ENCODE measurements at regions not wholly inside any gene's neighbourhood (a gene's known extent, or its start where the extent isn't known, plus 50 kb on each side); places are given as distances from the start of the nearest gene placed in this dataset.

DNA sequence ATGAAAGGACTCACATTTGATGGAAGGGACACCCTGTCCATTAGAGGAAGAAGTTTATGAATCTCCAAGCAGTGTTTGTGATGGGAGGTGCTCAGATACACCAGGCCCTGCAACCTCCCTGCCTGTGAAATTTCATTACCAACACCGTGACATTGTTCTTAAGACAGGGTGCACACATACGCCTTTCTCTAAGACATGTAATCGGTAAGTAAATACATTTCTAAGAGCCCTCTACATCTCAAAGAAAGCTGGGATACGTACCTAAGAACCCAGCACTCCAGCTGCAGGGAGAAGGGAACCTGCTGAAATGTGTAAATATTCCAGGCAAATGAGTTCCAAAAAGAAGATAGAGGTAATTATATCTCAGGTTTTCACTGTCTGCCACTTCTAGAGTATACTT, 125.0 kb upstream of the APC start:
- Mint-ChIP-seq H3K9me3 (no peaks in the 10 kb centered on the region), H3K27ac (ENCODE audit: unreplicated experiment) (no peak overlapping the region), H3K27me3 (ENCODE audit: low read depth) (no peaks in the 10 kb centered on the region), H3K4me3 (no peak overlapping the region), H3K4me1 (no peaks in the 10 kb centered on the region), H3K36me3 (ENCODE audit: low read depth) (no peaks in the 10 kb centered on the region)
- DNase-seq (ENCODE audit: low read depth, low spot score), result no peak
- TF ChIP-seq, protein P1, sequence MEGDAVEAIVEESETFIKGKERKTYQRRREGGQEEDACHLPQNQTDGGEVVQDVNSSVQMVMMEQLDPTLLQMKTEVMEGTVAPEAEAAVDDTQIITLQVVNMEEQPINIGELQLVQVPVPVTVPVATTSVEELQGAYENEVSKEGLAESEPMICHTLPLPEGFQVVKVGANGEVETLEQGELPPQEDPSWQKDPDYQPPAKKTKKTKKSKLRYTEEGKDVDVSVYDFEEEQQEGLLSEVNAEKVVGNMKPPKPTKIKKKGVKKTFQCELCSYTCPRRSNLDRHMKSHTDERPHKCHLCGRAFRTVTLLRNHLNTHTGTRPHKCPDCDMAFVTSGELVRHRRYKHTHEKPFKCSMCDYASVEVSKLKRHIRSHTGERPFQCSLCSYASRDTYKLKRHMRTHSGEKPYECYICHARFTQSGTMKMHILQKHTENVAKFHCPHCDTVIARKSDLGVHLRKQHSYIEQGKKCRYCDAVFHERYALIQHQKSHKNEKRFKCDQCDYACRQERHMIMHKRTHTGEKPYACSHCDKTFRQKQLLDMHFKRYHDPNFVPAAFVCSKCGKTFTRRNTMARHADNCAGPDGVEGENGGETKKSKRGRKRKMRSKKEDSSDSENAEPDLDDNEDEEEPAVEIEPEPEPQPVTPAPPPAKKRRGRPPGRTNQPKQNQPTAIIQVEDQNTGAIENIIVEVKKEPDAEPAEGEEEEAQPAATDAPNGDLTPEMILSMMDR (conservative IDR thresholded peaks at IDR 0.05), result no peak

DNA sequence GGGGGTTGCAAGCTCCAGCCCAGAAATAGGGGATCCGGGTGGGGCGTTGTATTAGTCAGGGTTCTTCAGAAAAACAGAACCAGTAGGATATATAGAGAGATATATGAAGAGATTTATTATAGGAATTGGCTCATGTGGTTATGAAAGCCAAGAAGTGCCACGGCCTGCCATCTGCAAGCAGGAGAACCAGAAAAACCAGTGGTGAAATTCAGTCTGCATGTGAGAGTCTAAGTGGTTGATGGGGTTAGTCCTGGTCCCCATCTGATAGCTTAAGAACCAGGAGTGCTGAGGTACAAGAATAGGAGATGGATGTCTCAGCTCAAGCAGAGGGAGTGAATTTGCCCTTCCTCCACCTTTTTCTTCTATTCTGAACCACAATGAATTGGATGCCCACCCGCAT, 123.4 kb upstream of the APC start:
- TF ChIP-seq, protein P1 (conservative IDR thresholded peaks at IDR 0.05), result no peak
- DNase-seq (ENCODE audit: low read depth, low spot score), result no peak
- Mint-ChIP-seq H3K9me3 (no peaks in the 10 kb centered on the region), H3K36me3 (ENCODE audit: low read depth) (no peaks in the 10 kb centered on the region), H3K4me3 (no peak overlapping the region), H3K27me3 (ENCODE audit: low read depth) (no peaks in the 10 kb centered on the region), H3K27ac (ENCODE audit: unreplicated experiment) (no peak overlapping the region), H3K4me1 (no peaks in the 10 kb centered on the region)

DNA sequence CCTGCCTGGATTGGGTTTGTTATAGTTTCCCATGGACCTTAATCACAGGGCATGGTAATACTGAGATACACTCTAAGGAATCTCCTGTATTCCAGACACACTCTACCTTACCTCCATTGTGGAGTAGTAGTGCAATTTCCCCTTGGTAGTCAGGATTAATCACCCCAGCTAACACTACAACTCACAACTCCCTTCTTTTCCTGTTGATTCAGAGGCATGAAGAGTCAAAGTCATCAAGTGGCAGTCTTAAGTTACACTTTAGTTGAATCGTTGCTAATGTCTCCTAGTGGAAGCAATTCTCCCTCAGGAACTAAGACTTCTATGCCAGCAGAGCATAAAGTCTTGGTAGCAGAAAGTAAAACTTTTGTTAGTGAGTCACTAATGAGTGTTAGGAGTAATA, 122.7 kb upstream of the APC start:
- H3K27me3 Mint-ChIP-seq (ENCODE audit: low read depth), result no peaks in the 10 kb centered on the region
- H3K27ac Mint-ChIP-seq (ENCODE audit: unreplicated experiment), result no peak overlapping the region
- H3K4me3 Mint-ChIP-seq, result no peak overlapping the region
- no peak for DNase-seq (ENCODE audit: low read depth, low spot score)
- TF ChIP-seq, protein P1 (conservative IDR thresholded peaks at IDR 0.05), result no peak
- H3K4me1 Mint-ChIP-seq, result no peaks in the 10 kb centered on the region
- H3K36me3 Mint-ChIP-seq (ENCODE audit: low read depth), result no peaks in the 10 kb centered on the region
- no peaks in the 10 kb centered on the region for H3K9me3 Mint-ChIP-seq

DNA sequence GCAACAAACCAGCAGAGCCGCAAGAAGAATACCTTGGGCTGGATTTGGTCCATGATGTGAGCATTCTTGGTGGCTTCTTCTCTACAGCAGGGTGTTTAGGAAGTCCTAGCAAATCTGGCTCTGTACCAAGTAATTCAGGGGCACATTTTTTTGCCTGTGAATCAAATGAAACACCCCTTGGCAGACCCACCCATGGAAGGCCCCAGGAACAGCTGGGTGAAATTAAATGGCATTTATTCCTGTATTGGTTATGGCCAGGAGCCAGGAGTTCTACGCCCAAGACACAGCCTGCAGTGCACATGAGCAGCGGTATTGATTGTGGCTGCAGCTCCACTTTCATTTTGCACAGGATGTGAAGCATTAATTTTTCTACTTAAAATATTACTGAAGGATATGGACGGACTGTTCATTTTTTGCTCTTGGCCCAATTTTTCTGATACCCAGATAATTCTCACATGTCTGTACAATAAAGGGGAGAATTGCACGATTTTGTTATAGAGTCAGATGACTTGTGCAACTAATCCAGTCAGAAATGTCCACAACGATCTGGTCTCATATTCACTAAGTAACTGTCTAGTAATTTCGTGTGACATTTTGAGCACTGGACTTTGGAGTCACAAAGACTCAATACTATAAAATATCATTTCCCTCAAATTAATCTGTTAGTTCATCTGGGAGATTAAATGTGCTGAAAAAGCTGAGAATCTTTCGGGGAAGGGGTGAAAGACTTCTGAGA, 120.7 kb upstream of the APC start:
- no peak overlapping the region for H3K27ac Mint-ChIP-seq (ENCODE audit: unreplicated experiment)
- no peak overlapping the region for H3K4me3 Mint-ChIP-seq
- H3K36me3 Mint-ChIP-seq (ENCODE audit: low read depth), result no peaks in the 10 kb centered on the region
- H3K4me1 Mint-ChIP-seq, result no peaks in the 10 kb centered on the region
- no peak for DNase-seq (ENCODE audit: low read depth, low spot score)
- no peaks in the 10 kb centered on the region for H3K27me3 Mint-ChIP-seq (ENCODE audit: low read depth)
- TF ChIP-seq, protein P1 (conservative IDR thresholded peaks at IDR 0.05), result no peak
- no peaks in the 10 kb centered on the region for H3K9me3 Mint-ChIP-seq

DNA sequence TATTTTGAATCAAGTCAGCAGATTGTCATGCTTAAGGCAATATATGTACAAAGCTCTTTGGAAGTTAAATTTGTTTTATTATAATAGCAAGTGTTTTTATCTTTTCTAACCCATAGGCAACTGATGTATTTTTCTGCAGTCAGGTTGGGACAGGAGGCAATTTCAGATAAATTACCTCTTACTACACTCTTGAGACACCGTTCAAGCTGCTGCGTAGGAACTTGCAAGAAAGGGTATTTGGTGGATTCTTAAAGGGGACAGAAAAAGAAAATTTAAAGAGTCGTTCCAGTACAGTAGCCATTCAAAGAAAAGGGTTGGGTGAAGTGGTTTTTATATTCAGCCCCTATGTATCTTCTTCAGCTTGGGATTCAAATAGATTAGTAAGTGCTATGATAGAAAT, 112.4 kb upstream of the APC start:
- no peak overlapping the region for H3K4me3 Mint-ChIP-seq
- H3K27ac Mint-ChIP-seq (ENCODE audit: unreplicated experiment), result no peak overlapping the region
- H3K9me3 Mint-ChIP-seq, result no peaks in the 10 kb centered on the region
- TF ChIP-seq, protein P1 (conservative IDR thresholded peaks at IDR 0.05), result no peak
- no peak for DNase-seq (ENCODE audit: low read depth, low spot score)
- H3K36me3 Mint-ChIP-seq (ENCODE audit: low read depth), result no peaks in the 10 kb centered on the region
- H3K27me3 Mint-ChIP-seq (ENCODE audit: low read depth), result no peaks in the 10 kb centered on the region
- H3K4me1 Mint-ChIP-seq, result peaks cover 31% of the 10 kb centered on the region

Measured in neural crest cell (in vitro differentiated cells).